HG02884 (cell line): ENCODE measurements at regions not wholly inside any gene's neighbourhood (a gene's known extent, or its start where the extent isn't known, plus 50 kb on each side); places are given as distances from the start of the nearest gene placed in this dataset.
A peak's percentile ranks its signal among the peaks of the same experiment; 100 is the strongest.

ENCODE experiments used
- ATAC-seq: cut with Tn5 transposase; IDR thresholded peaks from one replicate; pipeline ENCODE4 v1.9.1; 2021; ENCODE audit warnings: mild to moderate bottlenecking, moderate library complexity; ENCODE audit not compliant: unreplicated experiment

DNA sequence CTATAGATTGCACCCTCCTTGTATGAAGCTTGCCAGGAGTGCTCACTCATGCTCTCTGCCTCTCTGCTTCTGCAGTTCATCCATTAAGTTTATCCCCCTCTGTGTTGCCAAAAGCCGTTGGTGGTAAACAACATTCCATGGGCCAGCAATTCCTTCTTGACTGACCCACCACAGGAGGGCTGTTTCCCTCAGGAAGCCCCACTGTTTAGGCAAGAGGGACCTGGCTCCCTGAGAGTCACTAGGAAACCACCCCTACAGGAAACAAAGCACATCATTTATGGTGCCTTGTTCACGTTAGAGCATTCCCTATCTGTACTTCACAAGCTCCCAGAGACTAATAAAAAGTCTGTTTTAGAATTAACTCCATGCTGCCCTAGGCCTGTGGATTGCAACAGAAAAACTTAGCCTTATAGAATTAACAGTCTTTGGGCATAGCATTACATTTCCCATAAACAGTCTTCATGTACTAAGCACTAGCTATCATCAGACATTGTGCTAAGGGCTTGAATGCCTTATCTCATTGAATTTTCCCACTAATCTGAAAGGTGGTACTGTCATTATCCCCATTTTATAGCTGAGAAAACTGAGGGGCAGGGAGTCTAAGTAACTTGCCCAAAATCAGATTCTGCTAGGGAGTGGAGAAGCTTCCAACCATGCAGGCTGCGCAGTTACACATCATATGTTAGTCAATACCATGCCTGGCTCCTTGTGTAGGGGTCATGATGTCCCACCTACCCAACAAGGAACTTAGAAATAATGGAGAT lies 149.9 kb downstream of the SHQ1 start:
- no peak for ATAC-seq

DNA sequence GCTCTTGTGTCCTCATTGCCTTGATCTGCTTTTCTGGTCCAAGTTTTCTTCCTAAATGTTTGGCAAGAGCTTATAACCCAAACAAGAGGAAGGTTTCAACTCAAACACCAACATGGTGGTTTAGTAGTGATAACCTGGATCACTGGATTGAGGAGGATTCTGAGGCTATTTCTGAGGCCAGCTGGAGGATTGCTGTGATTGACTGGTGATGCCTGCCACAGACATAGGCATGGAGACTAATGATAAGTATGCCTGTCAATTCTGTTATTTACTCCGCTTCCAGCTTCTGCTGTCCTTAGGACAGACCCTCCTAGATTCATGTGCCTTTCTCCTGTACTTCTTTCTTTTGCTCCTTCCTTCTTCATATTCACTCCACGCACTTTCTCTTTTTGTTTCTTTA lies 150.5 kb downstream of the SHQ1 start:
- ATAC-seq: no peak

DNA sequence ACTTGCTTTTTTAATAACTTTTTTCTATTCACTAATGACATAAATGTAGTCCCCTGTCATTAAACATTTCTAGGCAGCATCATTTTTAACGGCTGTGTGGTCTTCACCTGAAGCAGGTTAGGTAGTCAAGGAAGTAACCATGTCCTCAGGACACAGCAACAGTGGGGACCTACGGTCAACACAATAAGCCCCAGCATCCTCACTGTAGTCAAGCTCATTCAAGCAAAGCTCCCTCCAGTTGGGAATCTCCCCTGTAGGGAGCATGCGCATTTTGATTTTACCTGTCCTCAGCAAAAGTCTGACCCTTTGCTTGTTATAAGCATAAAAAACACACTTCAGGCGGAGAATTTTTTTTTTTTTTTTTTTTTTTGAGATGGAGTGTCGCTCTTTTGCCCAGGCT lies 151.4 kb downstream of the SHQ1 start:
- ATAC-seq: no peak

- ATAC-seq: no peak
Measured at GRCh38 chr3:72694398-72694797, 153.8 kb downstream of the SHQ1 start.

DNA sequence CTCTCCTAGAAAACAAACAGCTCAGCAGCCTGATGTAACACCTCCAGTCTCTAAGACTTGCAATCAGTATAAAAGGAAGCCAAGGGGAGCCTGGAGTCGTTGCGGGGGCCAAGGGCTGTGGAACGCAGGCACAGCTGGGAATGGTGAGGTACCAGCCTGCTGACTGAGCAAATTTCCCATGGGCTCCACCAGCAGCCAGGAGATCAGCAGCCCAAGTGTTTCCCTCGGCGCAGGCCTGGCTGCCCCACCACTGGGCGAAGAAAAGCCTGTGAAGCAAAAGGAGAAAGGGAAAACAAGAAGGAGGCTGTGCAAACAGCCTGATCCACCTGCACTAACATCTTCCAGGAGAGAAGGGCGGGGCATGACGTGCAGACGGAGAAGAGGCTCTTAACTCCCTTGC lies 155.3 kb downstream of the SHQ1 start:
- ATAC-seq: no peak

DNA sequence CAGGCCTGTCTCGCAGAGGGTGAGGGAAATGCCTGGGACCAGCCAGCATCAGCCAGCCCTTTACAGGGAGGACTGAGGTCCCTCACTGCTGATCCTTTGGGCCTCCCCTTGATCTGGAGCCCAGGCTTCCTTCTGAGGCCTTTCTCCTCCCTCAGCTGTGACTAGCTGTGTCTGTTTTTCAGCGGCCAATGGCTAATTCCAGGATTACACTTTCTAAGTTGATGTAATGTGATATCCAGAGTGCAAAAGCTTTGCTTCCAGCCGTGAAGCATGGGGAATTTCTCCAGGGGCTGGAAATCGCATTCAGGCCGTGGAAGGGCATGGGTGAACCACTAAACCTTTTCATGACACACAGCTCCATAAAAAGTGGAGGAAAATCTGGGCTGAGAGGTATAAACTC lies 157.6 kb downstream of the SHQ1 start:
- no peak for ATAC-seq

DNA sequence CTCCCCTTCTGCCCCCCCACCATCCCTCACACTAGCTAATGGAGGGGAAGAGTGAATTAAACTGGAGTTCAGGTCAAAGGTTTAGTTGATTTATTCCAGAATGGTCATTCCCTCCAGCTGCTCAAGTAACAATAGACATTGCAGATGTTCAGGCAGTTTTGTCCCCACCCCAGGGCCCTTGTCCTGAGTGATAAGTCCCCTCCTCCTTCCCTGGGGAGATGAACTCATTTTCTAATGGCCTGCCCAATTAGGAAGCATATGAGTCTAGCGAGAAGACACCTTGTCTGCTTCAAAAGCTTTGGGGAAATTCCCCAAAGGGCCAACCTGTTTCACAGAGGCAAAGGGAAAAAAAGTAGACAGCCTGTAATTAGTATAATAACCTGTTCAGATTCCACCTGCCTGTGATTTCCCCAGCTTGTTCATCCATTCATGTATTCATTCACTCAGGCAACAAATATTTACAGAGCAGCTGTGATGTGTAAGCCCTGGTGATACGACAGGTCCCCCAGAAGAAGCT lies 165.3 kb downstream of the SHQ1 start:
- ATAC-seq: peak; percentile 67

- no peak for ATAC-seq
Measured at GRCh38 chr3:72681598-72681997, 166.6 kb downstream of the SHQ1 start.

DNA sequence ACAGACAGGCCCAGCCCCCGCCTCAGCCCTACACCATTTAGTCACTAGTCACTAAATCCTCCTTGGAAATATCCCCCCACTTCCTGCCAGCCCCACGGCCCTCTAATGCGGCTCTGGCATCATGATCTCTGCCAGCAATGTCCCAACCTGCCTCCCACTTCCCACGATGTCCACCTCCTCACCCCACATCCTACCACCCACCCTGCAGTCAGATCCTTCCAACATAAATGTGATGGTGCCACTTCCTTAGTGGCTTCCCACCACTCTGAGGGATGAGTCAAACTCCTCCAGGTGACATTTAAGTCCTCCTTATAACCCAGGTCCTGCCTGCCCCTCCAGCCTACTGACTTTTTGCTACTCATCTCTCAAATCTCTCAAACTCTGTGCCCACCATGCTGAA lies 167.5 kb downstream of the SHQ1 start:
- no peak for ATAC-seq

- ATAC-seq: no peak
Measured at GRCh38 chr3:72679540-72680198, 168.6 kb downstream of the SHQ1 start.

DNA sequence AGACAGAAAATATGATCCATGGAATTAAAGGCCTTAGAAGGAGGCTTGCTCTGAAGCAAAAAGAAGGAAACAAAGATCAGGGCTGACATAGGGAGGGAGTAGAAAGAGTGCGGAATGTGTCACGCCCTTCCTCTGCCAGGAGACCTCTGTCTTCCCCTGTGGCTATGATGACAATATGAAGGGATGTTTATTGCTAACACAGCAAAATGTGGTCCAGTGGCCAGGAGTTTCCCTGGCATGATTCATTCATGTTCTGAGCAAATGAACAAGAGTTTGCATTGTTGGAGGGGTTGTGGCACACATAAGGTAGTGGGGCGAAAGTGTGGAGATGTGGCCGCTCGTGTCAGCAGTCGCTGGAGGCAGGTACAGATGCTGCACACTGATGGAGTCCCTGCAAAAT lies 169.4 kb downstream of the SHQ1 start:
- ATAC-seq: no peak

- no peak for ATAC-seq
Measured at GRCh38 chr3:72678380-72678779, 169.9 kb downstream of the SHQ1 start.

- ATAC-seq: no peak
Measured at GRCh38 chr3:72675243-72675642, 173.0 kb downstream of the SHQ1 start.

- no peak for ATAC-seq
Measured at GRCh38 chr3:72673011-72673771, 175.1 kb downstream of the SHQ1 start.

- ATAC-seq: no peak
Measured at GRCh38 chr3:72669224-72669623, 179.0 kb downstream of the SHQ1 start.

GRCh38 chr3:72666447-72666755 lies 181.8 kb downstream of the SHQ1 start:
- ATAC-seq: no peak

- no peak for ATAC-seq
Measured at GRCh38 chr3:72665701-72666446, 182.4 kb downstream of the SHQ1 start.

DNA sequence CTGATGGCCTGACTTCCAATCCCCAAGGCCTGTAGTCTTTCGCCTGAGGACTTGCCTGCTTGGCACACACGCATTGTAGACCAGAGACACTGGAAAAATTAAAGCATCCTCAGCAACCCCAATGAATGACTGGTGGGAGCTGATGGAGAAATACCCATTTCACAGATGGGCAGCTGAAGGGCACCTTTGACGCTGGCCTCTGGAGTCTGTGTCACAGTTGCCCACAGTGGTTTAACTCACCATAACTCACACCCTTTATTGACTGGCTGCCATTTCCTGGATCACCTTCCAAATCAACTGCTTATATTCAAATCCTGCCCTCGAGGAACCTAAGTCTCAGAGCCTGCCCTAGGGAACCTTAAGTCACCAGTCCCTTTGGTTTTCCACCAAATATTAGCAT lies 183.1 kb downstream of the SHQ1 start:
- no peak for ATAC-seq

DNA sequence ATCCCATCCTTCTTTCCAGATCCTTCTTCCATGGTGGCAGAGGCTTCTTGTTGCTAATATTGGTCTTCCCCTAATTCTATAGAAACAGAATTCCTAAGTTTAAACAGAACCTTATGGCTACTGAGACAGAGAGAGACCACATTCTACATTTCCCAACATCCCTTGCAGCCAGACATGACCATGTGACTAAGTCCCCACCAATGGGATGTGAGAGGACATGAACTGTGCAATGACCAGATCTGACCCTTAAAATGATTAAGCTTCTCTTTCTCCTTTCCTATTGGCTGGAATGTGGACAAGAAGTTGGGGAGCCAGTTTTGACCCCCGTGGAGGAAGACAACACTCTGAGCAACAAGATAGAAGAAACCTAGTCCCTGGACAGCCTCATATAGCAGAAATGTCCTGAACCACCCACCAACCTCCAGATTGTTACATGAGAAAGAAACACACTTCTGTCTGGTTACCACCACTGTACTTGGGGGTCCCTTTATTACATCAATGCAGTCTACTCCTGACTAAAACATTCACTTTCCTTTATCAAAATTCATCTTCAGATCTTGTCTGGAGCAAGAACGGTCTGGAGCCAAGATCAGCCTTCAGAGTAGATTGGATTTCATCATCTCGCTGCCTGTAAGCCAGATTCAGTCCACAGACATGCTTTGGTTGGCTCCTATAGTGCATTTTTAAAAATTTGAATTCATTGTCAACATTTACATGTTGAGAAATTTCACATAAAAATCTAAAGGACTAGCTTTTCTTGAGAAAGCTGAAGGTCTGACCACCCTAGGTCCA lies 183.9 kb downstream of the SHQ1 start:
- ATAC-seq: no peak

- no peak for ATAC-seq
Measured at GRCh38 chr3:72663429-72663828, 184.8 kb downstream of the SHQ1 start.

GRCh38 chr3:72661115-72661457 lies 187.2 kb downstream of the SHQ1 start:
- ATAC-seq: no peak
